T-cell (primary cell): ENCODE measurements at regions not wholly inside any gene's neighbourhood (a gene's known extent, or its start where the extent isn't known, plus 50 kb on each side); places are given as distances from the start of the nearest gene placed in this dataset.
"Not testable (repeated sequence)": the region's sequence is repeated elsewhere in the genome, so short reads cannot be mapped to it uniquely, and the experiment has no call there.

Experiments
- ATAC-seq, 4 experiments: fragments of 200-7000 bp in 3 of 4; fragments of 150-1000 bp in 1 of 4; cut with Tn5 transposase; replicated peaks in 1 of 4; 1 replicate in 3 of 4; 2 replicates in 1 of 4; pipeline ENCODE4 v1.10.0; 2021; ENCODE audit warnings: moderate library complexity in 3 of 4, mild to moderate bottlenecking in 2 of 4, moderate number of reproducible peaks in 1 of 4
- CTCF ChIA-PET, 2 donors: fragments of 300-600 bp; sonication (Branson Sonifier 250); formaldehyde crosslinking; loops; one replicate each; lab custom pipeline; 2022; ENCODE audit warnings: antibody characterized with exemption in 2 of 2; lab: Charles Lee
- POLR2A ChIA-PET, 2 donors: fragments of 300-600 bp; sonication (Branson Sonifier 250); formaldehyde crosslinking; loops; one replicate each; lab custom pipeline; 2022; ENCODE audit warnings: antibody characterized with exemption in 2 of 2; lab: Charles Lee
- DNase-seq, 35 experiments: peaks; one replicate each; pipeline versions ENCODE4 v3.0.0 to v3.0.0-alpha.2; 2013 to 2023
- H3K27ac ChIP-seq: one replicate; pipeline ENCODE4 v1.5.1; 2013; ENCODE audit warnings: low read length
- H3K27me3 ChIP-seq, 2 experiments: replicated peaks in 1 of 2; 1 replicate in 1 of 2; 2 replicates in 1 of 2; pipeline versions ENCODE4 v1.6.1 to v1.7.0; 2013; ENCODE audit warnings: low read length in 1 of 2, mixed read lengths in 1 of 2; ENCODE audit not compliant: control insufficient read depth in 2 of 2, insufficient read depth in 2 of 2; ENCODE audit errors: extremely low read depth in 1 of 2
- H3K36me3 ChIP-seq, 2 donors: 1 replicate in 1 of 2; 2 replicates in 1 of 2; pipeline versions ENCODE4 v1.6.1 to v1.7.0; 2013; ENCODE audit warnings: low read length in 1 of 2; ENCODE audit not compliant: control insufficient read depth in 2 of 2, insufficient read depth in 1 of 2; ENCODE audit errors: extremely low read depth in 1 of 2
- H3K4me1 ChIP-seq, 2 experiments: 1 replicate in 1 of 2; 2 replicates in 1 of 2; pipeline versions ENCODE4 v1.6.1 to v1.7.0; 2013; ENCODE audit warnings: low read length in 2 of 2, mixed read lengths in 1 of 2; ENCODE audit not compliant: insufficient read depth in 2 of 2, control insufficient read depth in 1 of 2; ENCODE audit errors: extremely low read depth in 1 of 2
- H3K4me3 ChIP-seq, 2 donors: 1 replicate in 1 of 2; 2 replicates in 1 of 2; pipeline versions ENCODE4 v1.5.1 to v1.7.0; 2013; ENCODE audit warnings: mild to moderate bottlenecking in 2 of 2, low read length in 1 of 2, moderate library complexity in 1 of 2; ENCODE audit not compliant: control insufficient read depth in 1 of 2; ENCODE audit errors: extremely low read depth in 1 of 2
- H3K9me3 ChIP-seq: 2 replicates; pipeline ENCODE4 v1.7.0; 2013
- H3K27ac Mint-ChIP-seq, 2 donors: one replicate each; pipeline ENCODE4 v1.8.0; 2020 to 2021; ENCODE audit warnings: mild to moderate bottlenecking in 2 of 2, mixed read lengths in 2 of 2
- H3K27me3 Mint-ChIP-seq, 2 donors: one replicate each; pipeline ENCODE4 v1.8.0; 2021 to 2022; ENCODE audit warnings: mixed read lengths in 2 of 2
- H3K36me3 Mint-ChIP-seq: one replicate; pipeline ENCODE4 v1.8.0; 2021; ENCODE audit warnings: mixed read lengths
- H3K4me1 Mint-ChIP-seq, 3 donors: one replicate each; pipeline ENCODE4 v1.8.0; 2020 to 2022; ENCODE audit warnings: mixed read lengths in 3 of 3, mild to moderate bottlenecking in 1 of 3
- H3K4me3 Mint-ChIP-seq, 3 donors: one replicate each; pipeline ENCODE4 v1.8.0; 2020 to 2022; ENCODE audit warnings: mild to moderate bottlenecking in 3 of 3, mixed read lengths in 3 of 3, moderate library complexity in 3 of 3
- H3K9me3 Mint-ChIP-seq, 3 donors: one replicate each; pipeline ENCODE4 v1.8.0; 2020 to 2022; ENCODE audit warnings: mixed read lengths in 3 of 3
- WGBS: methylation state at CpG from one replicate; pipeline ENCODE4 v1.1.5; 2013; ENCODE audit warnings: missing lambda C conversion rate; ENCODE audit not compliant: insufficient coverage; 5-methylcytosine and 5-hydroxymethylcytosine counted together

GRCh38 chr18:4734021-4734420 is 278.9 kb upstream of the DLGAP1 start:
- no peak overlapping the region for H3K4me3 Mint-ChIP-seq
- Histone ChIP-seq H3K4me3 (no peak overlapping the region), H3K4me1 (no peaks in the 10 kb centered on the region), H3K36me3 (no peaks in the 10 kb centered on the region), H3K9me3 (peaks cover 4% of the 10 kb centered on the region), H3K27ac (no peak overlapping the region), H3K27me3 (no peaks in the 10 kb centered on the region)
- POLR2A ChIA-PET = no interaction called here
- WGBS = 82% methylated on average over 2 of the region's 2 CpGs
- DNase-seq (no peak), ATAC-seq (no peak)
- H3K27me3 Mint-ChIP-seq = no peaks in the 10 kb centered on the region
- no peaks in the 10 kb centered on the region for H3K4me1 Mint-ChIP-seq
- H3K9me3 Mint-ChIP-seq = peaks cover 10 to 18% (median 18%) of the 10 kb centered on the region in 3 donors
- H3K27ac Mint-ChIP-seq = no peak overlapping the region
- H3K36me3 Mint-ChIP-seq = no peaks in the 10 kb centered on the region
- CTCF ChIA-PET = no interaction called here

DNA sequence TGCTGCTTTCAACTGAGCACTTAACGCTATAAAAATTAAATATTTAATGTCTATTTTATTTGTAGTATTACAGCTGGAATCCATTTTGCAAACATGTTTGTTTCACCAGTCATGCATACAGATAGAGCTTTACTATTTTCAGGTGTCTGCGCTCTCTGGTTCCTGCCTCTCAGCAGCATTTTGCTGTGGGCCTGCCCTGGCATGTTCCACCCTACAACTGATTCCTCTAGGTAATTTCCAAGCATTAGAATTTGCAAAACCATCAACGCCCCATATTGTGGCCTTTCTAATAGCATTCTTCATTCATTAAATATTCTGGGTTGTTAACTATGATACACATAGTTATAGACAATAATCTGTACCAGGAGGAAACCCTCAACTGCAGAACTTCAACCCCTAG is 266.4 kb upstream of the DLGAP1 start:
- ChIA-PET CTCF (no interaction called here), POLR2A (no interaction called here)
- Histone ChIP-seq H3K4me1 (no peaks in the 10 kb centered on the region), H3K27ac (no peak overlapping the region), H3K9me3 (peaks cover 3% of the 10 kb centered on the region), H3K27me3 (no peaks in the 10 kb centered on the region), H3K36me3 (no peaks in the 10 kb centered on the region), H3K4me3 (no peak overlapping the region)
- Mint-ChIP-seq H3K9me3 (peaks cover 10 to 21% (median 14%) of the 10 kb centered on the region in 3 donors), H3K4me3 (no peak overlapping the region), H3K36me3 (no peaks in the 10 kb centered on the region), H3K27me3 (no peaks in the 10 kb centered on the region), H3K27ac (no peak overlapping the region), H3K4me1 (no peaks in the 10 kb centered on the region)
- ATAC-seq = no peak
- WGBS = 86% methylated on average over 1 of the region's 3 CpGs
- no peak for DNase-seq

DNA sequence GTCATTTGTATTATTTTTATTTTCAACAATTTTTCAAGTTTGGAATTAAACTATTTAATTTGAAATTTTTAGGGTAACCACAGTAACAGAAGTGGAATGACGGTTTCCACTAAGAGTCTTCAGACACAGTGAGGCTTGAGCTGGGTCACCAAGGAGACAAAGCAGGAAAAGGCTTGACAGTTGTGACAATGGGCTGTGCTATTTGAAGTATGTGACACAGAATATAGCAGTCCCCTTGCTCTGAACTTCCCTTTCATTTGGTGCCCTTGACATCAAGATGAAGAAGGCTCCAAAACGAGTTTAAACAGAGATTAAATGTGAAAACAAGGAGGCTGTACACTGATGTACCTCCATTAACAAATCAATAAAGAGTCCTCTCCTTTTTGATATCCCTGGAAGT is 265.4 kb upstream of the DLGAP1 start:
- H3K4me1 ChIP-seq = no peaks in the 10 kb centered on the region
- H3K27me3 ChIP-seq = no peaks in the 10 kb centered on the region
- Mint-ChIP-seq H3K9me3 (peaks cover 10 to 14% (median 11%) of the 10 kb centered on the region in 3 donors), H3K27me3 (no peaks in the 10 kb centered on the region), H3K36me3 (no peaks in the 10 kb centered on the region), H3K27ac (no peak overlapping the region), H3K4me1 (no peaks in the 10 kb centered on the region), H3K4me3 (no peak overlapping the region)
- ATAC-seq = no peak
- DNase-seq = no peak
- 57% methylated on average over 1 of the region's 2 CpGs for WGBS
- no peaks in the 10 kb centered on the region for H3K36me3 ChIP-seq
- H3K4me3 ChIP-seq = no peak overlapping the region
- ChIA-PET CTCF (no interaction called here), POLR2A (no interaction called here)
- no peak overlapping the region for H3K27ac ChIP-seq
- H3K9me3 ChIP-seq = peaks cover 3% of the 10 kb centered on the region

GRCh38 chr18:4705894-4706293 is 250.8 kb upstream of the DLGAP1 start:
- no peak overlapping the region for H3K27ac ChIP-seq
- Mint-ChIP-seq H3K27ac (no peak overlapping the region), H3K9me3 (peaks cover 6 to 15% (median 10%) of the 10 kb centered on the region in 3 donors), H3K36me3 (no peaks in the 10 kb centered on the region), H3K4me1 (no peaks in the 10 kb centered on the region), H3K4me3 (no peak overlapping the region), H3K27me3 (no peaks in the 10 kb centered on the region)
- H3K9me3 ChIP-seq = no peaks in the 10 kb centered on the region
- WGBS = no CpG with 5 or more reads among the region's 1 CpG
- no peak for ATAC-seq
- no peaks in the 10 kb centered on the region for H3K4me1 ChIP-seq
- H3K36me3 ChIP-seq = no peaks in the 10 kb centered on the region
- CTCF ChIA-PET = no interaction called here
- POLR2A ChIA-PET = no interaction called here
- no peaks in the 10 kb centered on the region for H3K27me3 ChIP-seq
- DNase-seq = no peak
- no peak overlapping the region for H3K4me3 ChIP-seq

DNA sequence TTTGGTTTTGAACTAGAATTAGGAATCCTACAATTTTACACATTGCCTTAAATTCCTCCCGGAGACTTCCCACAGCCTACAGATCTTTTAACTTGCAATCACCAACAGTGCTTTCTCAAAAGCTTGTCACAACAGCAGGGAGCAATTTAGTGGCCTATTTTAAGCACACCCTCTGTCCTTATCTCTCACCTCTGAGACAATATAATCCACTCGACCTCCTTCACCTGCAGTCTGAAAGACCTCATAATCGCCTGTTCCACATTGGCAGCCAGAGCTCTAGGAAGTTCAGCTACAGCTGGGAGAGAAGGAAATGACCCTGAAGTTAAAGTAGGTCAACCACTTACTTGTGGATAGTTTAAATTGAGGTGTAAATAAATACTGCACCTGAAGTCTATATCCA is 249.7 kb upstream of the DLGAP1 start:
- ChIA-PET CTCF (no interaction called here), POLR2A (no interaction called here)
- no peaks in the 10 kb centered on the region for H3K9me3 ChIP-seq
- no peaks in the 10 kb centered on the region for H3K27me3 Mint-ChIP-seq
- DNase-seq = no peak
- peaks cover 6 to 15% (median 10%) of the 10 kb centered on the region in 3 donors for H3K9me3 Mint-ChIP-seq
- 56% methylated on average over 1 of the region's 3 CpGs for WGBS
- H3K27ac Mint-ChIP-seq = no peak overlapping the region
- H3K4me3 Mint-ChIP-seq = no peak overlapping the region
- H3K36me3 ChIP-seq = no peaks in the 10 kb centered on the region
- no peaks in the 10 kb centered on the region for H3K4me1 ChIP-seq
- H3K4me3 ChIP-seq = no peak overlapping the region
- no peaks in the 10 kb centered on the region for H3K27me3 ChIP-seq
- no peak for ATAC-seq
- H3K36me3 Mint-ChIP-seq = no peaks in the 10 kb centered on the region
- H3K4me1 Mint-ChIP-seq = no peaks in the 10 kb centered on the region
- no peak overlapping the region for H3K27ac ChIP-seq

DNA sequence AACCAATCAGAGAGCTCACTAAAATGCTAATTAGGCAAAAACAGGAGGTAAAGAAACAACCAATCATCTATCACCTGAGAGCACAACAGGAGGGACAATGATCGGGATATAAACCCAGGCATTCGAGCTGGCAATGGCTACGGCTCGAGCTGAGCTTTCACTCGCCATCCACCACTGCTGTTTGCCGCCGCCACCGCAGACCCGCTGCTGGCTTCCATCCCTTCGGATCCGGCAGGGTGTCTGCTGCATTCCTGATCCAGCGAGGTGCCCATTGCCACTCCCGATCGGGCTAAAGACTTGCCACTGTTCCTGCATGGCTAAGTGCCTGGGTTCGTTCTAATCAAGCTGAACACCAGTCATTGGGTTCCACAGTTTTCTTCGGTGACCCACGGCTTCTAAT is 236.7 kb upstream of the DLGAP1 start:
- H3K36me3 Mint-ChIP-seq = no peaks in the 10 kb centered on the region
- H3K27me3 Mint-ChIP-seq = no peaks in the 10 kb centered on the region
- H3K4me1 Mint-ChIP-seq = no peaks in the 10 kb centered on the region
- peaks cover 33 to 50% (median 38%) of the 10 kb centered on the region in 3 donors for H3K9me3 Mint-ChIP-seq
- ChIA-PET CTCF (no interaction called here), POLR2A (no interaction called here)
- Histone ChIP-seq H3K27me3 (no peaks in the 10 kb centered on the region), H3K4me1 (no peaks in the 10 kb centered on the region), H3K36me3 (no peaks in the 10 kb centered on the region), H3K4me3 (no peak overlapping the region), H3K9me3 (no peaks in the 10 kb centered on the region), H3K27ac (no peak overlapping the region)
- no peak for DNase-seq
- 85% methylated on average over 17 of the region's 17 CpGs for WGBS
- H3K27ac Mint-ChIP-seq = no peak overlapping the region
- ATAC-seq = no peak
- H3K4me3 Mint-ChIP-seq = no peak overlapping the region

- H3K27ac ChIP-seq, H3K36me3 Mint-ChIP-seq, H3K4me1 Mint-ChIP-seq, H3K4me3 ChIP-seq, H3K4me3 Mint-ChIP-seq, H3K27me3 ChIP-seq, POLR2A ChIA-PET, H3K9me3 ChIP-seq, H3K27ac Mint-ChIP-seq, H3K36me3 ChIP-seq, DNase-seq, H3K27me3 Mint-ChIP-seq, H3K4me1 ChIP-seq, CTCF ChIA-PET, ATAC-seq: not testable (repeated sequence)
- WGBS = 33% methylated on average over 2 of the region's 5 CpGs
- peaks cover 12 to 15% (median 14%) of the 10 kb centered on the region in 3 donors for H3K9me3 Mint-ChIP-seq
These were observed 223.6 kb upstream of the DLGAP1 start for GRCh38 chr18:4678685-4679084.
